ENCODE measurements at regions not wholly inside any gene's neighbourhood (a gene's known extent, or its start where the extent isn't known, plus 50 kb on each side); places are given as distances from the start of the nearest gene placed in this dataset.

- TF ChIP-seq, protein P1, sequence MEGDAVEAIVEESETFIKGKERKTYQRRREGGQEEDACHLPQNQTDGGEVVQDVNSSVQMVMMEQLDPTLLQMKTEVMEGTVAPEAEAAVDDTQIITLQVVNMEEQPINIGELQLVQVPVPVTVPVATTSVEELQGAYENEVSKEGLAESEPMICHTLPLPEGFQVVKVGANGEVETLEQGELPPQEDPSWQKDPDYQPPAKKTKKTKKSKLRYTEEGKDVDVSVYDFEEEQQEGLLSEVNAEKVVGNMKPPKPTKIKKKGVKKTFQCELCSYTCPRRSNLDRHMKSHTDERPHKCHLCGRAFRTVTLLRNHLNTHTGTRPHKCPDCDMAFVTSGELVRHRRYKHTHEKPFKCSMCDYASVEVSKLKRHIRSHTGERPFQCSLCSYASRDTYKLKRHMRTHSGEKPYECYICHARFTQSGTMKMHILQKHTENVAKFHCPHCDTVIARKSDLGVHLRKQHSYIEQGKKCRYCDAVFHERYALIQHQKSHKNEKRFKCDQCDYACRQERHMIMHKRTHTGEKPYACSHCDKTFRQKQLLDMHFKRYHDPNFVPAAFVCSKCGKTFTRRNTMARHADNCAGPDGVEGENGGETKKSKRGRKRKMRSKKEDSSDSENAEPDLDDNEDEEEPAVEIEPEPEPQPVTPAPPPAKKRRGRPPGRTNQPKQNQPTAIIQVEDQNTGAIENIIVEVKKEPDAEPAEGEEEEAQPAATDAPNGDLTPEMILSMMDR (IDR thresholded peaks at IDR 0.05; ENCODE audit: poor library complexity, severe bottlenecking): no peak
- no peak for TF ChIP-seq POLR2AphosphoS5 (IDR thresholded peaks at IDR 0.05)
- no peak for TF ChIP-seq REST (IDR thresholded peaks at IDR 0.05; ENCODE audit: borderline replicate concordance)
Measured at GRCh38 chr1:65083263-65083896, 64.6 kb upstream of the AK4 start.
